Keratinocyte (primary cell): ENCODE measurements at regions not wholly inside any gene's neighbourhood (a gene's known extent, or its start where the extent isn't known, plus 50 kb on each side); places are given as distances from the start of the nearest gene placed in this dataset.

Experiments
- EZH2 ChIP-seq: IDR thresholded peaks from one replicate; pipeline ENCODE4 v1.6.1; 2012; ENCODE audit warnings: inconsistent platforms, mild to moderate bottlenecking, low read length, moderate library complexity
- TF ChIP-seq, protein P1 (sequence below), 3 experiments: IDR thresholded peaks in 1 of 3; conservative IDR thresholded peaks in 1 of 3; optimal IDR thresholded peaks in 1 of 3; 2 replicates in 2 of 3; 3 replicates in 1 of 3; pipeline versions ENCODE3 to v1.5.1; 2011; ENCODE audit warnings: low read length in 3 of 3, mild to moderate bottlenecking in 3 of 3, moderate library complexity in 2 of 3, control low read depth in 1 of 3, inconsistent platforms in 1 of 3; ENCODE audit not compliant: insufficient read depth in 2 of 3; ENCODE audit errors: extremely low read depth in 1 of 3

DNA sequence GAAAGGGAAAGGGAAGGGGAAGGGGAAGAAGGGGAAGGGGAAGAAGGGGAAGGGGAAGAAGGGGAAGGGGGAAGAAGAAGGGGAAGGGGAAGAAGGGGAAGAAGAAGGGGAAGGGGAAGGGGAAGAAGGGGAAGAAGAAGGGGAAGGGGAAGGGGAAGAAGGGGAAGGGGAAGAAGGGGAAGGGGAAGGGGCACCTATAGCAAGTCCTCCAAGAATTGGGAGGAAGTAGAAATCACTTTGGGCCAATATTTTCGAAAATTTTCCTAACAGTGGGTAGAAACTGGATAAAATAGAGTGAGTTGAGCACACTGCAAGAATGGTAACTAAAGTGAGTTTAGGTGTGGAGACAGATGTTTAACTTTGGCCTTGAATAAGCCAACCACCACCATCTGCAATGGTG lies 915.3 kb downstream of the DNAH5 start:
- TF ChIP-seq, protein P1, sequence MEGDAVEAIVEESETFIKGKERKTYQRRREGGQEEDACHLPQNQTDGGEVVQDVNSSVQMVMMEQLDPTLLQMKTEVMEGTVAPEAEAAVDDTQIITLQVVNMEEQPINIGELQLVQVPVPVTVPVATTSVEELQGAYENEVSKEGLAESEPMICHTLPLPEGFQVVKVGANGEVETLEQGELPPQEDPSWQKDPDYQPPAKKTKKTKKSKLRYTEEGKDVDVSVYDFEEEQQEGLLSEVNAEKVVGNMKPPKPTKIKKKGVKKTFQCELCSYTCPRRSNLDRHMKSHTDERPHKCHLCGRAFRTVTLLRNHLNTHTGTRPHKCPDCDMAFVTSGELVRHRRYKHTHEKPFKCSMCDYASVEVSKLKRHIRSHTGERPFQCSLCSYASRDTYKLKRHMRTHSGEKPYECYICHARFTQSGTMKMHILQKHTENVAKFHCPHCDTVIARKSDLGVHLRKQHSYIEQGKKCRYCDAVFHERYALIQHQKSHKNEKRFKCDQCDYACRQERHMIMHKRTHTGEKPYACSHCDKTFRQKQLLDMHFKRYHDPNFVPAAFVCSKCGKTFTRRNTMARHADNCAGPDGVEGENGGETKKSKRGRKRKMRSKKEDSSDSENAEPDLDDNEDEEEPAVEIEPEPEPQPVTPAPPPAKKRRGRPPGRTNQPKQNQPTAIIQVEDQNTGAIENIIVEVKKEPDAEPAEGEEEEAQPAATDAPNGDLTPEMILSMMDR (optimal IDR thresholded peaks at IDR 0.05 in 1 of 3, IDR thresholded peaks at IDR 0.05 in 1 of 3, conservative IDR thresholded peaks at IDR 0.05 in 1 of 3; ENCODE audit: extremely low read depth in 1 of 3, insufficient read depth in 2 of 3, low read length in 3 of 3): no peak
- no peak for TF ChIP-seq EZH2
